Glutamatergic neuron (in vitro differentiated cells): ENCODE measurements at regions not wholly inside any gene's neighbourhood (a gene's known extent, or its start where the extent isn't known, plus 50 kb on each side); places are given as distances from the start of the nearest gene placed in this dataset.

Source experiments
- DNase-seq: peaks from one replicate; pipeline ENCODE4 v3.0.0; 2022
- H3K27ac Mint-ChIP-seq: one replicate; pipeline ENCODE4 v1.8.0; 2020; ENCODE audit warnings: mild to moderate bottlenecking, mixed read lengths, inconsistent platforms; ENCODE audit not compliant: unreplicated experiment
- H3K27me3 Mint-ChIP-seq: one replicate; pipeline ENCODE4 v1.8.0; 2020; ENCODE audit warnings: mild to moderate bottlenecking, moderate library complexity, mixed read lengths, inconsistent platforms; ENCODE audit not compliant: unreplicated experiment
- H3K36me3 Mint-ChIP-seq: one replicate; pipeline ENCODE4 v1.8.0; 2020; ENCODE audit warnings: mild to moderate bottlenecking, mixed read lengths, inconsistent platforms; ENCODE audit not compliant: unreplicated experiment
- H3K4me1 Mint-ChIP-seq: one replicate; pipeline ENCODE4 v1.8.0; 2020; ENCODE audit warnings: mild to moderate bottlenecking, low read depth, mixed read lengths, inconsistent platforms; ENCODE audit not compliant: unreplicated experiment
- H3K4me3 Mint-ChIP-seq: one replicate; pipeline ENCODE4 v1.8.0; 2020; ENCODE audit warnings: mild to moderate bottlenecking, mixed read lengths, inconsistent platforms; ENCODE audit not compliant: unreplicated experiment
- H3K9me3 Mint-ChIP-seq: one replicate; pipeline ENCODE4 v1.8.0; 2020; ENCODE audit warnings: mild to moderate bottlenecking, moderate library complexity, mixed read lengths, inconsistent platforms; ENCODE audit not compliant: unreplicated experiment
- CTCF ChIP-seq: fragments of 200-600 bp; sonication (generic); IDR thresholded peaks from one replicate; pipeline ENCODE4 v1.5.0; 2021; ENCODE audit not compliant: partially characterized antibody, unreplicated experiment

- no peak for DNase-seq
- no peaks in the 10 kb centered on the region for H3K36me3 Mint-ChIP-seq
- no peak overlapping the region for H3K4me3 Mint-ChIP-seq
- H3K27me3 Mint-ChIP-seq = no peaks in the 10 kb centered on the region
- no peak overlapping the region for H3K27ac Mint-ChIP-seq
- H3K9me3 Mint-ChIP-seq = no peaks in the 10 kb centered on the region
- H3K4me1 Mint-ChIP-seq = peaks cover 7% of the 10 kb centered on the region
- no peak for TF ChIP-seq CTCF
These were observed 1036.6 kb downstream of the IGSF11 start for GRCh38 chr3:117998071-117998470.

GRCh38 chr3:118000219-118000618 lies 1034.4 kb downstream of the IGSF11 start:
- Mint-ChIP-seq H3K9me3 (no peaks in the 10 kb centered on the region), H3K27me3 (no peaks in the 10 kb centered on the region), H3K27ac (no peak overlapping the region), H3K4me1 (peaks cover 2% of the 10 kb centered on the region), H3K4me3 (no peak overlapping the region), H3K36me3 (no peaks in the 10 kb centered on the region)
- TF ChIP-seq CTCF = no peak
- DNase-seq = no peak

- no peak overlapping the region for H3K4me3 Mint-ChIP-seq
- no peaks in the 10 kb centered on the region for H3K9me3 Mint-ChIP-seq
- H3K27me3 Mint-ChIP-seq = no peaks in the 10 kb centered on the region
- H3K4me1 Mint-ChIP-seq = no peaks in the 10 kb centered on the region
- DNase-seq = no peak
- TF ChIP-seq CTCF = no peak
- H3K36me3 Mint-ChIP-seq = no peaks in the 10 kb centered on the region
- no peak overlapping the region for H3K27ac Mint-ChIP-seq
These were observed 1033.3 kb downstream of the IGSF11 start for GRCh38 chr3:118001380-118001779.

- TF ChIP-seq CTCF = no peak
- no peak overlapping the region for H3K4me3 Mint-ChIP-seq
- no peak for DNase-seq
- no peaks in the 10 kb centered on the region for H3K27me3 Mint-ChIP-seq
- H3K9me3 Mint-ChIP-seq = peaks cover 4% of the 10 kb centered on the region
- no peak overlapping the region for H3K27ac Mint-ChIP-seq
- no peaks in the 10 kb centered on the region for H3K4me1 Mint-ChIP-seq
- H3K36me3 Mint-ChIP-seq = peaks cover 8% of the 10 kb centered on the region
These were observed 1022.7 kb downstream of the IGSF11 start for GRCh38 chr3:118011910-118012309.

GRCh38 chr3:118029049-118029448 lies 1005.6 kb downstream of the IGSF11 start:
- H3K4me3 Mint-ChIP-seq = no peak overlapping the region
- H3K9me3 Mint-ChIP-seq = peaks cover 7% of the 10 kb centered on the region
- H3K36me3 Mint-ChIP-seq = peaks cover 14% of the 10 kb centered on the region
- TF ChIP-seq CTCF = no peak
- H3K27ac Mint-ChIP-seq = no peak overlapping the region
- no peak for DNase-seq
- no peaks in the 10 kb centered on the region for H3K27me3 Mint-ChIP-seq
- no peaks in the 10 kb centered on the region for H3K4me1 Mint-ChIP-seq
